GM23248 (cell line): ENCODE measurements at regions not wholly inside any gene's neighbourhood (a gene's known extent, or its start where the extent isn't known, plus 50 kb on each side); places are given as distances from the start of the nearest gene placed in this dataset.

Source experiments
- DNase-seq: peaks from one replicate; pipeline ENCODE4 v3.0.0-alpha.2; 2015
- H2AFZ ChIP-seq: fragments of 200-600 bp; sonication (generic); 2 replicates; pipeline ENCODE4 v1.6.1; 2016; ENCODE audit warnings: antibody characterized with exemption
- H3F3A ChIP-seq: fragments of 200-600 bp; sonication (generic); 2 replicates; pipeline ENCODE4 v1.6.1; 2016; ENCODE audit warnings: mild to moderate bottlenecking, antibody characterized with exemption, mixed run types; ENCODE audit not compliant: insufficient read depth
- H3K27ac ChIP-seq: fragments of 200-600 bp; sonication (generic); 2 replicates; pipeline ENCODE4 v1.5.1; 2016; ENCODE audit warnings: mild to moderate bottlenecking
- H3K27me3 ChIP-seq: fragments of 200-600 bp; sonication (generic); replicated peaks from 2 replicates; pipeline ENCODE4 v1.6.1; 2016; ENCODE audit warnings: mild to moderate bottlenecking; ENCODE audit not compliant: insufficient read depth
- H3K36me3 ChIP-seq: fragments of 200-600 bp; sonication (generic); 2 replicates; pipeline ENCODE4 v1.6.1; 2016; ENCODE audit warnings: low read depth, mild to moderate bottlenecking
- H3K4me1 ChIP-seq: fragments of 200-600 bp; sonication (generic); 2 replicates; pipeline ENCODE4 v1.6.1; 2016; ENCODE audit warnings: mild to moderate bottlenecking; ENCODE audit not compliant: insufficient read depth
- H3K4me2 ChIP-seq: fragments of 200-600 bp; sonication (generic); one replicate; pipeline ENCODE4 v1.6.1; 2016; ENCODE audit warnings: mild to moderate bottlenecking; ENCODE audit not compliant: unreplicated experiment
- H3K4me3 ChIP-seq: fragments of 200-600 bp; sonication (generic); 2 replicates; pipeline ENCODE4 v1.5.1; 2016; ENCODE audit warnings: mild to moderate bottlenecking
- H3K79me2 ChIP-seq: fragments of 200-600 bp; sonication (generic); 2 replicates; pipeline ENCODE4 v1.6.1; 2016; ENCODE audit warnings: mild to moderate bottlenecking; ENCODE audit not compliant: insufficient read depth
- H3K9ac ChIP-seq: fragments of 200-600 bp; sonication (generic); 2 replicates; pipeline ENCODE4 v1.6.1; 2016; ENCODE audit warnings: mild to moderate bottlenecking
- H3K9me2 ChIP-seq: fragments of 200-600 bp; sonication (generic); 2 replicates; pipeline ENCODE4 v1.6.1; 2016; ENCODE audit warnings: mixed run types, mild to moderate bottlenecking, moderate library complexity; ENCODE audit not compliant: insufficient read depth
- H3K9me3 ChIP-seq: fragments of 200-600 bp; sonication (generic); one replicate; pipeline ENCODE4 v1.6.1; 2017; ENCODE audit warnings: low read depth
- H4K20me1 ChIP-seq: fragments of 200-600 bp; sonication (generic); 2 replicates; pipeline ENCODE4 v1.6.0; 2016; ENCODE audit not compliant: insufficient read depth
- EZH2 ChIP-seq: fragments of 200-600 bp; sonication (generic); IDR thresholded peaks from 2 replicates; pipeline ENCODE4 v1.6.1; 2018; ENCODE audit warnings: antibody characterized with exemption, mild to moderate bottlenecking; ENCODE audit not compliant: insufficient read depth, poor library complexity, severe bottlenecking
- EZH2phosphoT487 ChIP-seq: fragments of 200-600 bp; sonication (generic); IDR thresholded peaks from 2 replicates; pipeline ENCODE4 v1.6.1; 2018; ENCODE audit warnings: antibody characterized with exemption, moderate library complexity, mild to moderate bottlenecking, low read depth; ENCODE audit not compliant: insufficient read depth
- WGBS, 2 experiments: methylation state at CpG; one replicate each; pipeline ENCODE4 v1.1.6; 2015 to 2017; ENCODE audit warnings: low lambda C conversion rate in 2 of 2, low coverage in 1 of 2; ENCODE audit errors: missing lambda C conversion rate in 2 of 2; 5-methylcytosine and 5-hydroxymethylcytosine counted together
- in situ Hi-C: fragments of 300-500 bp; cut with MboI; formaldehyde crosslinking; loops from 2 replicates; pipeline ENCODE4 v1.15.0; 2020

- Histone ChIP-seq H3K9me2 (no peaks in the 10 kb centered on the region), H2AFZ (no peak overlapping the region), H3K79me2 (no peaks in the 10 kb centered on the region), H3F3A (no peaks in the 10 kb centered on the region), H3K36me3 (no peaks in the 10 kb centered on the region), H3K27ac (no peak overlapping the region), H3K27me3 (no peaks in the 10 kb centered on the region), H3K4me2 (no peak overlapping the region), H3K4me1 (no peaks in the 10 kb centered on the region), H3K4me3 (no peak overlapping the region), H3K9ac (no peak overlapping the region), H4K20me1 (no peaks in the 10 kb centered on the region), H3K9me3 (no peaks in the 10 kb centered on the region)
- TF ChIP-seq EZH2, result no peak
- no peak for TF ChIP-seq EZH2phosphoT487
- WGBS, 2 experiments, result 1 to 5% methylated on average over 3 of the region's 3 CpGs
- DNase-seq, result no peak
- in situ Hi-C loops, result no loop called here
Observed at GRCh38 chr18:70840649-70841048, 551.8 kb downstream of the SOCS6 start.

- Histone ChIP-seq H3K4me3 (no peak overlapping the region), H3K9me3 (no peaks in the 10 kb centered on the region), H3K36me3 (no peaks in the 10 kb centered on the region), H3K9ac (no peak overlapping the region), H4K20me1 (no peaks in the 10 kb centered on the region), H3K27me3 (no peaks in the 10 kb centered on the region), H3K9me2 (no peaks in the 10 kb centered on the region), H2AFZ (no peak overlapping the region), H3K4me2 (no peak overlapping the region), H3F3A (no peaks in the 10 kb centered on the region), H3K27ac (no peak overlapping the region), H3K4me1 (no peaks in the 10 kb centered on the region), H3K79me2 (no peaks in the 10 kb centered on the region)
- in situ Hi-C loops, result no loop called here
- 4% methylated on average over 3 of the region's 3 CpGs for WGBS, 2 experiments
- DNase-seq, result no peak
- TF ChIP-seq EZH2 (no peak), EZH2phosphoT487 (no peak)
Observed at GRCh38 chr18:70827632-70828031, 538.8 kb downstream of the SOCS6 start.

DNA sequence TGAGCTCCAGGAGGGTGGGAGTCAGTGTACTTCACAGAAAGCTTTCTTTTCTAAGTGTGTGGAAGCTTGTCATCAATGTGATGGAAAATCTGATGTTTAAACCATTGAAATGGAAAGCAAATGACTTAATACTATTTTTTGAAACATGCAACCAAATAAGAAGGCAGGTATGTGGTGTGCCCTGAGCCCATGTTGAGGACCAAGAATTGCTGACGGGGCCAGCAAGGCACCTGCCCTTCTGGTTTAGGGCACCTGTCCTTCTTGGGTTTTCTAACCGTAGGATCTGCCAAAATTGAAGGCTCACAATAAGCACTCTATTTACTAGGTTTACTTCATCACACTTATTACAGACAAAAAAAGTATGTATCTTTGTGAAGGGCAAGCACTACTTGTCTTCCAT lies 537.7 kb downstream of the SOCS6 start:
- Histone ChIP-seq H3K4me1 (no peaks in the 10 kb centered on the region), H3K79me2 (no peaks in the 10 kb centered on the region), H3K27me3 (no peaks in the 10 kb centered on the region), H3K36me3 (no peaks in the 10 kb centered on the region), H3K9me2 (no peaks in the 10 kb centered on the region), H3K9ac (no peak overlapping the region), H3F3A (no peaks in the 10 kb centered on the region), H4K20me1 (no peaks in the 10 kb centered on the region), H3K9me3 (no peaks in the 10 kb centered on the region), H3K4me2 (no peak overlapping the region), H2AFZ (no peak overlapping the region), H3K4me3 (no peak overlapping the region), H3K27ac (no peak overlapping the region)
- TF ChIP-seq EZH2 (no peak), EZH2phosphoT487 (no peak)
- 6 to 17% methylated on average over 2 of the region's 2 CpGs for WGBS, 2 experiments
- in situ Hi-C loops, result no loop called here
- no peak for DNase-seq

DNA sequence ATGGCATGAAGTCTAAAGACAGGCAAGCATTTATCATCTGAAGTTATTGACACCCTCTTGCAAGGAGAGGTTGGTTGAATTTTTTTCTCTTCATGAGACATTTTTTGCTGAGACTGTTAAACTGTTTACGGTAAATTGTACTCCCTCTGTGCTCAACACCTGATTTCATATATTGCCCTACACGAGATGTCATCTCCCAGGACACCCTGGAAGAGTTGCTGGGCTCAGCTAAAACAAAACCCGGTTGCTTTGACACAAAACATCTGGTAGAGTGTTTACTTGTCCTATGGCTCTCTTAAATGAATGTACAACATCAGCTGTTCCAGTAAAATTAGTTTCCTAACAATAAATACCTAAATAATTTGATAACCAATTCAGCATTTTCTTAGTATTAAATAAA lies 533.8 kb downstream of the SOCS6 start:
- no peak overlapping the region for H2AFZ ChIP-seq
- H3K9me2 ChIP-seq, result no peaks in the 10 kb centered on the region
- no peaks in the 10 kb centered on the region for H4K20me1 ChIP-seq
- H3K9me3 ChIP-seq, result no peaks in the 10 kb centered on the region
- no peak overlapping the region for H3K4me3 ChIP-seq
- H3K9ac ChIP-seq, result no peak overlapping the region
- no peaks in the 10 kb centered on the region for H3F3A ChIP-seq
- H3K4me1 ChIP-seq, result no peaks in the 10 kb centered on the region
- H3K4me2 ChIP-seq, result no peak overlapping the region
- in situ Hi-C loops, result no loop called here
- TF ChIP-seq EZH2 (no peak), EZH2phosphoT487 (no peak)
- H3K79me2 ChIP-seq, result no peaks in the 10 kb centered on the region
- no peaks in the 10 kb centered on the region for H3K36me3 ChIP-seq
- DNase-seq, result no peak
- H3K27me3 ChIP-seq, result no peaks in the 10 kb centered on the region
- WGBS, 2 experiments, result 13 to 15% methylated on average over 3 of the region's 3 CpGs
- H3K27ac ChIP-seq, result no peak overlapping the region

- 0% methylated on average over 3 of the region's 3 CpGs for WGBS, 2 experiments
- Histone ChIP-seq H3K9ac (no peak overlapping the region), H3K36me3 (no peaks in the 10 kb centered on the region), H3K9me2 (no peaks in the 10 kb centered on the region), H3F3A (no peaks in the 10 kb centered on the region), H3K27ac (no peak overlapping the region), H3K4me3 (no peak overlapping the region), H3K4me1 (no peaks in the 10 kb centered on the region), H2AFZ (no peak overlapping the region), H4K20me1 (no peaks in the 10 kb centered on the region), H3K79me2 (no peaks in the 10 kb centered on the region), H3K4me2 (no peak overlapping the region), H3K9me3 (no peaks in the 10 kb centered on the region), H3K27me3 (no peaks in the 10 kb centered on the region)
- TF ChIP-seq EZH2phosphoT487, result no peak
- no peak for TF ChIP-seq EZH2
- in situ Hi-C loops, result no loop called here
- no peak for DNase-seq
Observed at GRCh38 chr18:70822117-70822516, 533.3 kb downstream of the SOCS6 start.
